LoVo (cell line): ENCODE measurements at regions not wholly inside any gene's neighbourhood (a gene's known extent, or its start where the extent isn't known, plus 50 kb on each side); places are given as distances from the start of the nearest gene placed in this dataset.

Source experiments
- DNase-seq: peaks from one replicate; pipeline ENCODE4 v3.0.0-alpha.2; 2016; ENCODE audit warnings: low spot score

- no peak for DNase-seq
Observed at GRCh38 chr2:128778843-128779242, 460.2 kb upstream of the HS6ST1 start.

DNA sequence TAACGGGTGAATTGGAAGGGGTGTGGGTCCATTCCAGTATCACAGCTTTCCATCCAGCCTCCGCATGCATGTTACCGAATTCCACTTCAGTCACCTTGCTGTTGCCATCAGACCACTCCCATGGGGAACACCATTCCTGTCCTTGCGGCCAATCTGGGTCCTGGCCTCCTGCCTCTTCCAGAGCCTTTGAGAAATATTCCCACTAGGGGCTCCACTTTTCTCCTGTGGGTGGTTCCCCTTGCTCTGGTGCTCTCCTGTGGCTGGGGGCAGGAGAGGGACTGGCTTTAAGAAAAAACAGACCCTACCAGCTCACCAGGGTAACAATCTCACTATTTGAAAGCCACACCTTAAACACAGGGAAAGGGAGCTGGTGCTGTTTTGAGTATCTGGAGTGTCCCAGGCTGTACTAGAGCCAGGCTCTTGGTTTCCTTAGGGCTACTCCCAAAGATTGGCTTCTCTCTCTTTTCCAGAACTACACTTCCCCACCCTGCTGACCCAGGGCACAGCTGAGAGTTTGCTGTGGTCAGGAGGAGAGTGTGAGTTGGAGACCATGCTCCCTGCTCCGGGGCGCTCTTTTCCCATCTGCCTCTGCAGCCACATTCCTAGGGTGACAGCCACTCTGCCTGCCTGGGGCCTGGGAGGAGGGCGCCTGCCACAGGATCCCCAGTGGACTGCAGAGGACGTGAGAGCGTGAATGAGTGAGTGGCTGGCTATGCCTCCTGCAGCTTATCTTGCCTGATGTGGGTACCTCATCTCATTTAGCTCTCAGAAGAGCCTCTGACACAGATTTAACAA is 460.8 kb upstream of the HS6ST1 start:
- DNase-seq, result no peak

DNA sequence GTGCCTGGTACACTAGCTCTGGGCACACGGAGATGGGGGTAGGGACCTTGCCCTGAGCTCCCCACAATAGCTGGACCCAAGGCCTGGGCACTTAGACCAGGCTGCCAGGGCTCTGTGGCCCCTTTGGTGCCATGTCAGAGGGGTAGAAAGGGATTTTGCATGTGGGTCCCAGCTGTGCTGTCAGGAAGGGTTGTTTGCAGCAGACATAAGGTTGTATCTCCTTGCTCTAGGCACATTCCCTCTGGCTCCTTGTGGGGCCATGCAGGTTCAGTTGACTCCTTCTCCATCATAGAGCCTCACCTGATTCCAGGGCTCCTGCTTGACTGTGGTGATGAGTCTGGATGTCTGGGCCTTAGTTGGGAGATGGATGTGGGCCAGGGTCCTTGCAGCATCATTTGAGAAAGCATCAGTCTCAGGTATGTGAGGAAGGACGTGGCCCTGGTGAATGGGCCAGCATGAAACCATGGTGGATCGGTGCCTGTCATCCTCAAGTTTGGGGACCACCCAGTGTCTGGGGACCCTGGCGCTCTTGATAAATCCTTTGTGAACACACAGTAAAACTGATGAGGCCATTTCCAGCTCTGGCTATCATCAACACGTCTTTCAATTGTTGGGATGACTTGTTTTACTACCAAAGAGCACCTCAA is 461.9 kb upstream of the HS6ST1 start:
- no peak for DNase-seq

GRCh38 chr2:128781166-128781565 is 462.5 kb upstream of the HS6ST1 start:
- no peak for DNase-seq

DNA sequence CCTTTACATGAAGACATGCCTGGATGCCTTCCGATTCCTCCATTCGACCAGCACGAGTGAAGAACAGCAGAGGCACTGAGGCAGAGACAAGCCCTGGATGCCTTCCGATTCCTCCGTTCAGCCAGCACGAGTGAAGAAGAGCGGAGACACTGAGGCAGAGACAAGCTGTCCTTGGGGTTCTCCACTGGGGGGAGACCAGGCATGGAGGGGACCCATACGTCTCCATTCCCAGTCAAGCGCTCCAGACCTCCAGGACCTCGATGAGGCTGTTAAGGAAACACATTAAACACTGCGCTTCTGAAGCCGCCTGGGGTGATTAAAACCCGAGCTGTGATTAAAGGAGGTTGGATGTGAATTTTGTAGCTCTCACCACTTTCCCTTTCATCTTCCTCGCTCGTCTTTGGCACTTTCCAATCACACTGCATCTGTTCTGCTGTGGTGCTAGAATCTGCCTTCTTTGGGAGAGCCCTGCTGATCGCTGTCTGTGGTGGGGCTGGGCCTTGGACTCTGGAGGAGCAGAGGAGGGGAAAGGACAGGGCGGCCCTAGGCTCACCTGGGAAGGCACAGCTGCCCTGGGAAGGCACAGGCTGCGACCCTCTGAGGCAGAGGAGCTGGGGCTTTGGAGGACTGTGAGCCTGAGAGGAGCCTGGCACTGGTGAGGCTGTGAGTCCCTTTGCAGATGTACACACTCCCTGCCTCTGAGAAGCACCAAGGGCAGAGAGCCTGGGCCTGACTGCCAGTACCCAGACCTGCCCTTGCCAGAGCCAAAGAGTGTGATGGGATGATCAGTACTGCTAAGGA is 463.1 kb upstream of the HS6ST1 start:
- no peak for DNase-seq

- DNase-seq, result no peak
Observed at GRCh38 chr2:128782411-128783192, 463.9 kb upstream of the HS6ST1 start.

DNA sequence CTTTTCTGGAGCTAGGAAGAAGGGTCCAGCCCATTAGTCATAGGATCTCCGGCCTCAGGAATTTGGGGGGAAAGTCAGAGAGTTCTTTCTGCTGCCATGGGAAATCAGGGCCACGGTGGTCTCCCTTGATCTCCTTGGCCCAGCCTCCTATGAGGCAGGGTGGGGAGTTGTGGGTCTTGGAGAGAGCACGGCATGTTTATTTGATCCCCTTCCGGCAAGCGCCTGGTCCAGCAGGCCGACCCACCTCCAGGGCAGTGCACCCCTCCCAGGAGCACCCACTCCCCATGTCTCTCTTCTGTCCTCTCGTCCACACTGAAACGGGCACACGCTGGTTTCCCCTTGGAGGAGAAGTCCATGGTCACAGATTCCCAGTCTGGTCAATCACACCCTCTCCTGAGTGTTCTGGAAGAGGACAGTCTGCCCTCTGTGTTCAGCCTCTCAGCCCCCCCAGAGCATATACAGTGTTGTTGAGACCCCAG is 464.6 kb upstream of the HS6ST1 start:
- no peak for DNase-seq

GRCh38 chr2:128783896-128784295 is 465.2 kb upstream of the HS6ST1 start:
- DNase-seq, result no peak

GRCh38 chr2:128784626-128785306 is 466.1 kb upstream of the HS6ST1 start:
- DNase-seq, result no peak

DNA sequence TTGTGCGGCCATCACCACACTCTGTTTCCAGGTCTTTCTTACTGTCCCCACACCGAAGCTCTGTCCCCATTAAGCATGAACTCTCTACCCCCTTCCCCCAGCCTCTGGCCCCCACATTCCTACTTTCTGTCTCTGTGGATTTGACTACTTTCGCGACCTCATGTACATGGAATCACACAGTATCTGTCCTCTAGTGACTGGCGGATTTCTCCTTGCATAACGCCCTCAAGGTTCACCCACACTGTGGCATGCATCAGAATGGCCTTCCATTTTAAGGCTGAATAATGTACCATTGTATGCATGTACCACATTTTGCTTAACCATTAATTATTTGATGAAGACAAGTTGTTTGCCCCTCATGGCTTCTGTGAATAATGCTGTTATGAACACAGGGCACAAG is 467.6 kb upstream of the HS6ST1 start:
- no peak for DNase-seq

GRCh38 chr2:128786741-128787478 is 468.2 kb upstream of the HS6ST1 start:
- no peak for DNase-seq

- DNase-seq, result no peak
Observed at GRCh38 chr2:128787616-128788015, 468.9 kb upstream of the HS6ST1 start.

DNA sequence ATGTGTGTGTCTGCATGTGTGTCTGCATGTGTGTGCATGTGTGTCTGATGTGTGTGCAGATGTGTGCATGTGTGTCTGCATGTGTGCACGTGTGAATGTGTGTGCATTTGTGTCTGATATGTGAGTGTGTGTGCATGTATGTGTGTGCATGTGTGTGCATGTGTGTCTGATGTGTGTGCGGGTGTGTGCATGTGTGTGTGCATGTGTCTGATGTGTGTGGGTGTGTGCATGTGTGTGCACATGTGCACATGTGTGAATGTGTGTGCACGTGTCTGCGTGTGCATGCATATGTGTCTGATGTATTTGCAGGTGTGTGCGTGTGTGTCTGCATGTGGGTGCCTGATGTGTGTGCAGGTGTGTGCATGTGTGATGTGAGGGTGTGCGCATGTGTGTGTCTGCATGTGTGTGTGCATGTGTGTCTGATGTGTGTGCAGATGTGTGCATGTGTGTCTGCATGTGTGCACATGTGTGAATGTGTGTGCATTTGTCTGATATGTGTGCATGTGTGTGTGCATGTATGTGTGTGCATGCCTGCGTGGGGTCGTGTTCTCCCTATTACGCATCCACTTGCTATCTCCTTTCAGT is 470.1 kb upstream of the HS6ST1 start:
- no peak for DNase-seq

DNA sequence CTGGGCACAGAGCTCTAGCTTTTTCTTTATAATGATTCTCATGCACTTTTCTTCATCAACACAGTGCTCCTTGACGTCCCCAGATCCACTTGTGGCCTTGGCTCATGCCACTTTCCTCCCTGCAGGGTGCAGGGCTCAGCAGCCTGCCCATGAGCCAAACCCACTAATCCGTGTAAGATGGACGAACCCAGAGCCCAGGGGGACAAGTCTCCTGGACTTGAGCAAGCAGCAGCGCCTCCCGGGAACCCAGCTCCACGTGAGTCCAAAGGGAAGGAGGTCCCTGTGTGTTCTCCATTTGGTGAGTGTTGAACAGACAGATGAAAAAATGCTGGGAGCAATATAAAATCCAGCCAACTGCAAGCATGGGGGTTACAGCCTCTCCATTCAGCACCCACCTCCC is 470.6 kb upstream of the HS6ST1 start:
- DNase-seq, result no peak

DNA sequence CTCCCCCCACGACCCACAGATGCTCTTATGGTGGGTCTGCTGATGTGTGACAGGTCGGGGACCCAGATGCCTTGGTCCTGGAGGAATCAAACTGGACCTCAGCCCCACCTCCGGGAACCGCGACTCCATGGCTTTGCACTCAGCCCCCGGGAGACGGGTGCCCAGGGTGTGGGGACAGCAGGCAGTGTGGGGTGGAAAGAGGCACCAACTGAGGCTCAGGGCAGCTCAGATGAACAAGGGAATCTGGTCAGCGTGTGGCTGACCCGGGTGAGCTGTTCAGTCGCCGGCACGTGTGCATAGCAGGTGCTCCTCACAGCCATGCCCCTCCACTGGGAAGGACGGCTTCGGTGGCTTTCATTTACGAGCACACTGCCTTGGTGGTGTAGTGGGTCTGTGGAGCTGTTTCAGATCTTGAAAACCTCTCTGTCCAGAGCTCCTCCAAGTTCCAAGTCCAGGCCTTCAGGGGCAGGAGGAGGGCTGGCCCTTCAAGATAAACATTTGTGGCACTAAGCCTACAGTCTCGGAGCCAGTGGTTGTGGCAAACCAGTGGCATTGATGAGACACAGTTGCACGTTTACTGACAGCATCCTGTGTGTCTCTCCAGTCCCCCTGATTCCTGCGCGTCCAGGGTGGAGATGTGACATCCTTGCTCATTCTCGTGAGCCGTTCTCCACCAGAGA is 471.2 kb upstream of the HS6ST1 start:
- DNase-seq, result no peak

- DNase-seq, result no peak
Observed at GRCh38 chr2:128790541-128791001, 471.9 kb upstream of the HS6ST1 start.

DNA sequence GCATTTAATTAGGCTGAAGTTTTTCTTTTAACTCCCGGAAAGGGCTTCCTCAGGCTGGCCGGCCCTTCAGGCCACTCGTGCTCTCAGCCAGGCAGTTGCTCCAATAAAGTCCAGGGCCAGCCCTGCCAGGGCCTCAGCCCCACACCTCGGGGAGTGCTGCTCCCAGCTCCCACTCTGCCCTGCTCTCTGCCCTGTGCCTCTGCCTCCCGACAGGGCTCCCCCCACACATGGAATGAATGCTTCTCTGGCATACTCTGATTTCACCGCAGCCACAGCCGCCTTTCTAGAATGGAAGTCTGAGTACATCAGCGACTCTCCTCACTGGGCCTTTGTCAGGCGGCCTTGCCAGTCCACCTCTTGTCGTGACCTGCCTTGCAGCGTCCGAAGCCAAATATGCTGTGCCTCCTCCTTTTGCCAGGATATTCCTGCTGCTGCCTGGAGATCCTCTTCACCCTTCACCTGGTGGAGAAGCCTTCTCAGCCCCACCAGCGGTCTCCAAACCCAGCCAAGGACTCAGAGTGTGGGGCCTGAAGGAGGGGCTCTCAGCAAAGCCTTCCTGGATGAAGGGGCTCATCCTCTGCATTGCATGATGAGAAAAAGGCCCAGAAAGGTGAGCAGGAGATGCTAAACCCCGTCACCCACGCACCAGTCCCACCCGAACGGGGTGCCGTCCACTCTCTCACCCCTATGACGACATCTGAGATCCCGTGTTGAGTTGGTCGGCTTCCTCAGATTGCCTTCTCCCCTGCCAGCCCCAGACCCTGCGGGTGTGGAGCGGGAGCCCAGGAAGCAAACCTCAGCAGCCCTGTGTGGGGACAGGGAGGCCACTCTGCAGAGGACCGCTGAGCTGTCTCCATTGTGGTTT is 472.7 kb upstream of the HS6ST1 start:
- no peak for DNase-seq

- DNase-seq, result no peak
Observed at GRCh38 chr2:128791985-128792320, 473.3 kb upstream of the HS6ST1 start.
